ENCODE measurements at regions not wholly inside any gene's neighbourhood (a gene's known extent, or its start where the extent isn't known, plus 50 kb on each side); places are given as distances from the start of the nearest gene placed in this dataset.
"Not testable (repeated sequence)": the region's sequence is repeated elsewhere in the genome, so short reads cannot be mapped to it uniquely, and the experiment has no call there.

DNA sequence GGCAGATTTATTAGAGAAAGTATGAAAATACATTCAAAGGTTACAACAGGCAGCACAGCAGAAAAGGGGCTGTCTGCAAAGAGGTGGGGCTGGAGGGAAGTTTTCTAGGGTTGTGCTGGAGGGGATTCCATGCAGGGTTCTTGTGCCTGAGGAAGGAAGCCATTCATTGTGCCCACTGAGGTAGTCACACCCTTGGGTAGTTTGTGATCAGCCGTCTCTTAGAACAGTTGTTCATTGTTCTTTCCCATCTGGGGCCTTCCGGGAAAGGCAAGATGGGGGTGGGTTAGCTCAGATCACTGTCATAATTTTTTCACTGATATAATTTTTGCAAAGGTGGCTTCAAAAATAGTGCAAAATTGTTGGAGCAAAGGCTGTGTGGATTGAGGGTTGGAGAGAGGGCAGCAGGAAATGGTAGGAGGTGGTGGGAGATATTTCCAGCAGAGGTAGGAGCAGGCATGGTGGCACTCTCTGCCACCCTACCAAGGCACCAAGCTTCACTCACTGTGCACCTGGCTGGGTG, 80.5 kb upstream of the GPR6 start:
- no peak for ATAC-seq (ENCODE audit: low read depth)
- Mint-ChIP-seq H3K27me3 (no peaks in the 10 kb centered on the region), H3K4me1 (peaks cover 19% of the 10 kb centered on the region), H3K9me3 (no peaks in the 10 kb centered on the region), H3K4me3 (no peak overlapping the region), H3K36me3 (no peaks in the 10 kb centered on the region), H3K27ac (no peak overlapping the region)
- no peak for DNase-seq (ENCODE audit: low spot score in 2 of 2)

- H3K27me3 Mint-ChIP-seq, result peaks cover 5% of the 10 kb centered on the region
Measured at GRCh38 chr6:109901976-109902375, 76.1 kb upstream of the GPR6 start.

DNA sequence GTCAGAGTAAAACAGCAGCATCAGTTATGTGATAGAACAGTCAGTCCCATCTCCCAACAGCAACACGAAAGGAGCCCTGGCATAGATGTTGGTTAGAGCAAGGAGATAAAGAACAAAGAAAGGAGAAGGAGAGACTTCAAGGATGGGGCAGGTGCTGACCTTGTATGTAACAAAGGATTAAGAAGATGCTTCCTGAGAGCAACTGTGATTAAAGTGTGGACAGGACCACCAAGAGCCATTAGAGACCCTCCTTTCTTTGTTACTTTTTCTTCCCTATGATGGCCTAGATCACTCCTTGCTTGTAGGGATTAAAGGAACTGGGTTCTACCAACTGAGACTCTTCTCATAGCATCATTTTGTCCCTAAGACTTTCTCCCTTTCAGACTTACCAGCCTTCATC, 75.2 kb upstream of the GPR6 start:
- Mint-ChIP-seq H3K36me3 (peaks cover 2% of the 10 kb centered on the region), H3K9me3 (no peaks in the 10 kb centered on the region), H3K4me3 (no peak overlapping the region), H3K27ac (no peak overlapping the region), H3K4me1 (no peaks in the 10 kb centered on the region), H3K27me3 (peaks cover 5% of the 10 kb centered on the region)
- DNase-seq (ENCODE audit: low spot score in 2 of 2) (no peak), ATAC-seq (ENCODE audit: low read depth) (no peak)

More at GRCh38 chr6:109901976-109902375, 76.1 kb upstream of the GPR6 start:
- Mint-ChIP-seq H3K9me3 (no peaks in the 10 kb centered on the region), H3K4me3 (no peak overlapping the region), H3K36me3 (peaks cover 2% of the 10 kb centered on the region), H3K27ac (no peak overlapping the region), H3K4me1 (peaks cover under 1% of the 10 kb centered on the region)
- DNase-seq (ENCODE audit: low spot score in 2 of 2) (no peak), ATAC-seq (ENCODE audit: low read depth) (no peak)

GRCh38 chr6:109910571-109910970, 67.5 kb upstream of the GPR6 start:
- Mint-ChIP-seq H3K27ac (no peak overlapping the region), H3K36me3 (peaks cover 2% of the 10 kb centered on the region), H3K27me3 (peaks cover 8% of the 10 kb centered on the region), H3K4me3 (no peak overlapping the region), H3K9me3 (peaks cover 1% of the 10 kb centered on the region), H3K4me1 (no peaks in the 10 kb centered on the region)
- no peak for ATAC-seq (ENCODE audit: low read depth)
- DNase-seq (ENCODE audit: low spot score in 2 of 2), result no peak

DNA sequence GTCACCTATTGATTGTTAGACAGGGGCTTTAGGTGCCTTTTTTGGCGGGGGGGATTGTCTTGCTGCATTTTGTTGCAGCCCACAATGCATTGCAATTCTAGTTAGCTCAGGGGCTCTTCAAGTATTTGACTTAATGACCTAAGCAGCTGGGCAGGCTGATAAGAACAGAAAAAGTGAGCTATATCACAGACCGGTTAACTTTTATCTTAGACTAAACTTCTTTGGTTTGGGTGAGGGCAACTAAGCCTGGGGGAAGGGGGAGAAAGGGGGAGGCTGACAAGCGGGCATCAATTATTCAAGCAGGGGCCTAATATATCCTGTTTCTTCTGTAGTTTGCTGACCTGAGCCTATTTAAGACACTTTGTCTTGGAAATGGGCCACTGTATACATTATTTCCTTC, 66.0 kb upstream of the GPR6 start:
- Mint-ChIP-seq H3K36me3 (no peaks in the 10 kb centered on the region), H3K4me1 (peaks cover 2% of the 10 kb centered on the region), H3K27ac (no peak overlapping the region), H3K4me3 (no peak overlapping the region), H3K9me3 (peaks cover 3% of the 10 kb centered on the region), H3K27me3 (peaks cover 5% of the 10 kb centered on the region)
- no peak for ATAC-seq (ENCODE audit: low read depth)
- no peak for DNase-seq (ENCODE audit: low spot score in 2 of 2)

DNA sequence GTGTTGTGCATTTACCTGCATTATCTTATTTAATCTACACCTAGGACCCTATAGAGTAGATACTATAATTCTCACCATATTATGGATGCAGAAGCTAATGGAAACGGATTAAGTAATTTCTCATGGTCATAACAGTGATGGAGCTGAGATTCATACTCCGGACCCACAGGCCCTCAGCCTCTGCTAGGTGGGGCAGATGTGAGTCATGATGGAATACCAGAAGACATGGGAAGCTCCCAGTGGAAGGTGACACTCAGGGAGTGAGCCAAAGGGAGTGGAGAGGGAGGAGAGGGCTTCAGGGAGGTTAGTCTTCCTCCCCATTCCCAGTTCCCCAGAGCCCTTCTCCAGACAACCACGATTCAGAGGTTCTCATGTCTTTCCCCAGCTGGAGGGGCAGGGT, 65.2 kb upstream of the GPR6 start:
- no peak for ATAC-seq (ENCODE audit: low read depth)
- Mint-ChIP-seq H3K27ac (no peak overlapping the region), H3K4me3 (no peak overlapping the region), H3K9me3 (peaks cover 3% of the 10 kb centered on the region), H3K4me1 (peaks cover 2% of the 10 kb centered on the region), H3K36me3 (no peaks in the 10 kb centered on the region), H3K27me3 (peaks cover 5% of the 10 kb centered on the region)
- no peak for DNase-seq (ENCODE audit: low spot score in 2 of 2)

DNA sequence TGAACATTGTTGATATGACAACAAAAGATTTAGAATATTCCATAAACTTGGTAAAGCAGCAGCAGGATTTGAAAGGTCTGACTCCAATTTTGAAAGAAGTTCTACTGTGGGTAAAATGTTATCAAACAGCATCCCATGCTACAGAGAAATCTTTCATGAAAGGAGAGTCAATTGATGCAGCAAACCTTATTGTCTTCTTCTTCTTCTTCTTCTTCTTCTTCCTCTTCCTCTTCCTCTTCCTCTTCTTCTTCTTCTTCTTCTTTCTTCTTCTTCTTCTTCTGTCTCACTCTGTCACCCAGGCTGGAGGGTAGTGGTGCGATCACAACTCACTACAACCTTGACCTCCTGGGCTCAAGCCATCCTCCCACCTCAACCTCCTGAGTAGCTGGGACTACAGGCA, 62.4 kb upstream of the GPR6 start:
- not testable (repeated sequence) for ATAC-seq (ENCODE audit: low read depth); DNase-seq (ENCODE audit: low spot score in 2 of 2); H3K9me3 Mint-ChIP-seq; H3K27me3 Mint-ChIP-seq; H3K4me1 Mint-ChIP-seq; H3K27ac Mint-ChIP-seq; H3K4me3 Mint-ChIP-seq; H3K36me3 Mint-ChIP-seq

DNA sequence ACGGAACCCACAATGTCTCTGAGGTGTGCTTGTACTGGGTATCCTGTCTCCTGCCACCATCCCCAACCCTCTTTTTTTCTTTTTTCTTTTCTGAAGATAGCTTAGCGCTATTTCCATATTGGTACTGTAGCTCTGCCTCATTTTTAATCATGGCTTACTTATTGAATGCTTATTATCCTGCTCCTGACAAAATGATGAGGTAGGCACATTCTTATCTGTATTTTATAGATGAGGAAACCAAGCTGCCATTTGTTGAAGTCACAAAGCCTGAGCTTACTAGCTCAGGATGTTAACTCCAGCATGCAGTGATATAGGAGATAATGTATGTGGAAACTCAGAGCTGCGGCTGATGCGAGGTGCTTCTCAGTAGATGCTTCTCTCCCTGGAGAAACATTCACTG, 61.4 kb upstream of the GPR6 start:
- H3K36me3 Mint-ChIP-seq, result no peaks in the 10 kb centered on the region
- H3K27me3 Mint-ChIP-seq, result peaks cover 6% of the 10 kb centered on the region
- H3K4me3 Mint-ChIP-seq, result no peak overlapping the region
- peaks cover 2% of the 10 kb centered on the region for H3K4me1 Mint-ChIP-seq
- ATAC-seq (ENCODE audit: low read depth), result no peak
- peaks cover 2% of the 10 kb centered on the region for H3K9me3 Mint-ChIP-seq
- H3K27ac Mint-ChIP-seq, result no peak overlapping the region
- no peak for DNase-seq (ENCODE audit: low spot score in 2 of 2)

DNA sequence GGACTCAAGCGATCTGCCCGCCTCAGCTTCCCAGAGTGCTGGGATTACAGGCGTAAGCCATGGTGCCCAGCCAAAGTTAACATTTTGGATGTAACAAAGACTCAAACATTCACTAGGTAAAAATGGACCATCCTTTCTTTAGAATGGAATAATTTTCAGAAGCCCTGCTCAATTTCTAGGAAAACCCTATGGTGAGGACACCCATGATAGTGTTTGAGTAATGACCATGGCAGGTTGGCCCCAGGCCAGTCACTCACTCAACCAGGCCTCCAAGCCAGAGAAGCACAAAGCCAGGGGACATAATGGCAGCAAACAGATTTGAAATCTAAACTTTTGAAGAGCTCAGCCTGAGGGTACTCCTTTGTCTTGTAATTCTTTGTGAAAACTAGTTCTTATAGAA, 59.9 kb upstream of the GPR6 start:
- DNase-seq (ENCODE audit: low spot score in 2 of 2) (no peak), ATAC-seq (ENCODE audit: low read depth) (no peak)
- no peak overlapping the region for H3K4me3 Mint-ChIP-seq
- H3K9me3 Mint-ChIP-seq, result peaks cover 2% of the 10 kb centered on the region
- H3K4me1 Mint-ChIP-seq, result peaks cover 2% of the 10 kb centered on the region
- H3K36me3 Mint-ChIP-seq, result no peaks in the 10 kb centered on the region
- peaks cover 9% of the 10 kb centered on the region for H3K27me3 Mint-ChIP-seq
- H3K27ac Mint-ChIP-seq, result no peak overlapping the region

DNA sequence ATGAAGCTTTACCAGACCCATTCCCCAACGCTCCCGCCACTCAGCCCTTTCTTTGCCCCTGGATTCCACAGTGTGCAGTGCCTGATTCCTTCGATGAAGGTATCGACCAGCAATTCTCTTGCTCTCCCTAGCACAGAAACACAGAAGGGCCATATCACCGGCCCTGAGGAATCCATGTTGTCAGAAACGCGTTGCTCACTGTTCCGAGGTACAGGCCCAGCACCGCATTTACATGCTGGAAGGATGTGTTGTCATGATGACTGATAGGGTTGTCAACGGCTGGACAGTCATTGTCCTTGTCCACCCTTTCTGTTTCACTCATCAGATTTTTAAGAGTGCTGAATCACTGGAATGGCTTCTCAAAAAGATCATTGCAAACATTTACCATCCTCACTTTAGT, 57.2 kb upstream of the GPR6 start:
- peaks cover under 1% of the 10 kb centered on the region for H3K4me1 Mint-ChIP-seq
- H3K27me3 Mint-ChIP-seq, result peaks cover 15% of the 10 kb centered on the region
- H3K4me3 Mint-ChIP-seq, result no peak overlapping the region
- no peak for ATAC-seq (ENCODE audit: low read depth)
- H3K9me3 Mint-ChIP-seq, result peaks cover under 1% of the 10 kb centered on the region
- no peak for DNase-seq (ENCODE audit: low spot score in 2 of 2)
- H3K27ac Mint-ChIP-seq, result no peak overlapping the region
- H3K36me3 Mint-ChIP-seq, result no peaks in the 10 kb centered on the region

- Mint-ChIP-seq H3K36me3 (no peaks in the 10 kb centered on the region), H3K4me3 (no peak overlapping the region), H3K27me3 (peaks cover 18% of the 10 kb centered on the region), H3K4me1 (no peaks in the 10 kb centered on the region), H3K27ac (no peak overlapping the region), H3K9me3 (no peaks in the 10 kb centered on the region)
- no peak for ATAC-seq (ENCODE audit: low read depth)
- DNase-seq (ENCODE audit: low spot score in 2 of 2), result no peak
Measured at GRCh38 chr6:109922851-109923250, 55.3 kb upstream of the GPR6 start.

DNA sequence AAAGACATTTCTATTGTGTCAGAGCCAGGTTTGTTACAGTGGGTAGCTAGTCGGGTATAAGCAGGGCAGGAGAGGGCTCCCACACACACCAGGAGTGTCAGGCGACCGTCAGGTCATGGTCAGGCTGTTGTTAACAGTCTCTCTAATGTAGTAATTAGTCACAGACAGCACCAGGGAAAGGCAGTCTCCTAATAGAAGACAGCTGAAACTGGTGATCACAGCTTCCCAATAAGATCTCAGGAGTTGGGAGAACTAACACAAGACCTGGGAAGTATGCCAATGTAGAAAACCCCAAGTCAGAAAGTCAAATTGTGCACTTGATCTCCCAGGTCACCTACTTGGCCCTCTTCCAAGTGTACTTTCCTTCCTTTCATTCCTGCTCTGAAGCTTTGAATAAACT, 53.0 kb upstream of the GPR6 start:
- no peak overlapping the region for H3K4me3 Mint-ChIP-seq
- H3K4me1 Mint-ChIP-seq, result no peaks in the 10 kb centered on the region
- no peak for DNase-seq (ENCODE audit: low spot score in 2 of 2)
- ATAC-seq (ENCODE audit: low read depth), result no peak
- H3K36me3 Mint-ChIP-seq, result no peaks in the 10 kb centered on the region
- peaks cover 18% of the 10 kb centered on the region for H3K27me3 Mint-ChIP-seq
- H3K27ac Mint-ChIP-seq, result no peak overlapping the region
- H3K9me3 Mint-ChIP-seq, result no peaks in the 10 kb centered on the region

DNA sequence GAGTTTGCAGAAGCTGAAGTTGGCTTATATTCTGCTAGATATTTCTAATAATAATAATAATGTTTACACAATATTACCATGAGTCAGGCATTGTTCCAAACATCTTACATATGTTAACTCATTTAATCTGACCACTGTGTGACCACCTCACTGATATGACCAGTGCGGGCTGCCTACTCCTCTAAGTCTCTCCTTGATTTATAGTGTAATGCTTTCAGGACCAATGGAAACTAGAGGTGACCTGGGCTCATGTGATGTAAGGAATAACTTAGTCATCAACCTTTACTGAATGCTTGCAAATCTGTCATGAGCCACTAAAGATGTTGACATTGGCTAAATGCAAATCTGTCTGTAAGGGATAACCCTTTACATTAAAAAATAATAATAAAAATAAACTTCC, 51.1 kb upstream of the GPR6 start:
- Mint-ChIP-seq H3K36me3 (no peaks in the 10 kb centered on the region), H3K27ac (no peak overlapping the region), H3K9me3 (peaks cover 2% of the 10 kb centered on the region), H3K4me1 (peaks cover 6% of the 10 kb centered on the region), H3K27me3 (peaks cover 9% of the 10 kb centered on the region), H3K4me3 (no peak overlapping the region)
- ATAC-seq (ENCODE audit: low read depth) (no peak), DNase-seq (ENCODE audit: low spot score in 2 of 2) (no peak)

All from memory B cell (primary cell).